H9 (cell line): ENCODE measurements at regions not wholly inside any gene's neighbourhood (a gene's known extent, or its start where the extent isn't known, plus 50 kb on each side); places are given as distances from the start of the nearest gene placed in this dataset.

Source experiments
- DNase-seq: peaks from one replicate; pipeline ENCODE4 v3.0.0-alpha.2; 2017
- H2AFZ ChIP-seq: one replicate; pipeline ENCODE4 v1.6.1; 2013; ENCODE audit warnings: mild to moderate bottlenecking, low read length, control low read depth, moderate library complexity
- H2AK5ac ChIP-seq: 2 replicates; pipeline ENCODE4 v1.6.1; 2013; ENCODE audit warnings: low read length, control low read depth, mixed read lengths; ENCODE audit not compliant: insufficient read length
- H2BK120ac ChIP-seq: one replicate; pipeline ENCODE4 v1.6.1; 2013; ENCODE audit warnings: low read depth, mild to moderate bottlenecking, low read length, control low read depth, inconsistent platforms; ENCODE audit not compliant: poor library complexity, severe bottlenecking
- H2BK12ac ChIP-seq: 2 replicates; pipeline ENCODE4 v1.6.1; 2013; ENCODE audit warnings: low read length, control low read depth, mixed read lengths, low read depth; ENCODE audit not compliant: insufficient read length
- H2BK15ac ChIP-seq: 2 replicates; pipeline ENCODE4 v1.6.1; 2013; ENCODE audit warnings: low read depth, low read length, control low read depth
- H2BK20ac ChIP-seq: one replicate; pipeline ENCODE4 v1.6.1; 2013; ENCODE audit warnings: low read depth, mild to moderate bottlenecking, low read length, control low read depth, inconsistent platforms; ENCODE audit not compliant: poor library complexity, severe bottlenecking
- H2BK5ac ChIP-seq: 2 replicates; pipeline ENCODE4 v1.6.1; 2013; ENCODE audit warnings: low read length, control low read depth, mixed read lengths; ENCODE audit not compliant: insufficient read length
- H3K14ac ChIP-seq: 2 replicates; pipeline ENCODE4 v1.6.1; 2013; ENCODE audit warnings: low read length, control low read depth; ENCODE audit not compliant: insufficient read depth
- H3K18ac ChIP-seq: 2 replicates; pipeline ENCODE4 v1.6.1; 2013; ENCODE audit warnings: low read depth, mild to moderate bottlenecking, mixed read lengths, low read length, control low read depth; ENCODE audit not compliant: insufficient read length
- H3K23ac ChIP-seq: 2 replicates; pipeline ENCODE4 v1.6.1; 2013; ENCODE audit warnings: low read length, control low read depth, mixed read lengths, low read depth; ENCODE audit not compliant: insufficient read length
- H3K23me2 ChIP-seq: 2 replicates; pipeline ENCODE4 v1.6.1; 2013; ENCODE audit warnings: low read depth, mild to moderate bottlenecking, mixed read lengths, low read length, control low read depth; ENCODE audit not compliant: insufficient read length, poor library complexity, severe bottlenecking
- H3K27ac ChIP-seq: 2 replicates; pipeline ENCODE4 v1.5.1; 2013; ENCODE audit warnings: low read length, control low read depth, mixed read lengths, low read depth; ENCODE audit not compliant: insufficient read length
- H3K27me3 ChIP-seq: 2 replicates; pipeline ENCODE4 v1.6.1; 2013; ENCODE audit warnings: low read length, control low read depth, inconsistent platforms; ENCODE audit not compliant: insufficient read depth
- H3K4ac ChIP-seq: 2 replicates; pipeline ENCODE4 v1.6.1; 2013; ENCODE audit warnings: low read depth, mild to moderate bottlenecking, control low read depth, inconsistent platforms, low read length, moderate library complexity
- H3K4me1 ChIP-seq: 2 replicates; pipeline ENCODE4 v1.6.1; 2013; ENCODE audit warnings: low read length, control low read depth, inconsistent platforms; ENCODE audit not compliant: insufficient read depth
- H3K4me2 ChIP-seq: 2 replicates; pipeline ENCODE4 v1.6.1; 2013; ENCODE audit warnings: low read length, control low read depth, mixed read lengths; ENCODE audit not compliant: insufficient read length, insufficient read depth
- H3K56ac ChIP-seq: 2 replicates; pipeline ENCODE4 v1.6.1; 2013; ENCODE audit warnings: low read depth, mild to moderate bottlenecking, mixed read lengths, low read length, control low read depth; ENCODE audit not compliant: insufficient read length
- H3K79me1 ChIP-seq: 2 replicates; pipeline ENCODE4 v1.6.1; 2013; ENCODE audit warnings: low read depth, mild to moderate bottlenecking, moderate library complexity, low read length, control low read depth, inconsistent platforms; ENCODE audit not compliant: insufficient read depth, poor library complexity, severe bottlenecking
- H3K79me2 ChIP-seq: 2 replicates; pipeline ENCODE4 v1.6.1; 2013; ENCODE audit warnings: low read length, control low read depth, inconsistent platforms; ENCODE audit not compliant: insufficient read depth
- H3K9ac ChIP-seq: 2 replicates; pipeline ENCODE4 v1.6.1; 2013; ENCODE audit warnings: low read length, control low read depth, mixed read lengths; ENCODE audit not compliant: insufficient read length; ENCODE audit errors: extremely low read depth
- H3K9me3 ChIP-seq: one replicate; pipeline ENCODE4 v1.6.1; 2013; ENCODE audit warnings: low read depth, low read length, inconsistent platforms; ENCODE audit not compliant: control insufficient read depth
- H3T11ph ChIP-seq: one replicate; pipeline ENCODE4 v1.6.1; 2013; ENCODE audit warnings: mild to moderate bottlenecking, low read length, control low read depth, inconsistent platforms
- H4K20me1 ChIP-seq: one replicate; pipeline ENCODE4 v1.6.1; 2013; ENCODE audit not compliant: control insufficient read depth, insufficient read length, insufficient read depth
- H4K5ac ChIP-seq: 2 replicates; pipeline ENCODE4 v1.6.1; 2013; ENCODE audit warnings: low read depth, mild to moderate bottlenecking, mixed read lengths, low read length, control low read depth; ENCODE audit not compliant: insufficient read length
- H4K8ac ChIP-seq: replicated peaks from 2 replicates; pipeline ENCODE4 v1.6.1; 2013; ENCODE audit warnings: low read length, control low read depth, mixed read lengths, low read depth; ENCODE audit not compliant: insufficient read length
- H4K91ac ChIP-seq: 2 replicates; pipeline ENCODE4 v1.6.1; 2013; ENCODE audit warnings: low read depth, mild to moderate bottlenecking, moderate library complexity, mixed read lengths, low read length, control low read depth; ENCODE audit not compliant: insufficient read length
- H3K27ac Mint-ChIP-seq, 3 experiments: 2 replicates in 2 of 3; 3 replicates in 1 of 3; pipeline ENCODE4 v1.8.0; 2020 to 2021; ENCODE audit warnings: mixed read lengths in 3 of 3, mild to moderate bottlenecking in 1 of 3, moderate library complexity in 1 of 3
- H3K27me3 Mint-ChIP-seq: 2 replicates; pipeline ENCODE4 v1.8.0; 2021; ENCODE audit warnings: low read depth, mild to moderate bottlenecking, moderate library complexity, mixed read lengths
- H3K36me3 Mint-ChIP-seq, 3 experiments: 2 replicates in 2 of 3; 3 replicates in 1 of 3; pipeline ENCODE4 v1.8.0; 2020 to 2021; ENCODE audit warnings: low read depth in 3 of 3, mixed read lengths in 3 of 3; ENCODE audit not compliant: insufficient read depth in 1 of 3
- H3K4me1 Mint-ChIP-seq, 2 experiments: 2 replicates each; pipeline ENCODE4 v1.8.0; 2020; ENCODE audit warnings: mixed read lengths in 2 of 2
- H3K4me3 Mint-ChIP-seq, 2 experiments: 2 replicates in 1 of 2; 3 replicates in 1 of 2; pipeline ENCODE4 v1.8.0; 2020 to 2021; ENCODE audit warnings: mild to moderate bottlenecking in 2 of 2, mixed read lengths in 2 of 2, moderate library complexity in 1 of 2
- H3K9me3 Mint-ChIP-seq, 2 experiments: 2 replicates in 1 of 2; 3 replicates in 1 of 2; pipeline ENCODE4 v1.8.0; 2020; ENCODE audit warnings: mild to moderate bottlenecking in 2 of 2, mixed read lengths in 2 of 2, moderate library complexity in 1 of 2
- WGBS: extraction: QIAGEN DNeasy Blood & Tissue Kit; methylation state at CpG from one replicate; pipeline ENCODE4 v1.1.7; 2013; ENCODE audit warnings: missing lambda C conversion rate, low lambda C conversion rate, mixed read lengths; ENCODE audit not compliant: insufficient read length; ENCODE audit errors: extremely low coverage; 5-methylcytosine and 5-hydroxymethylcytosine counted together
- TF ChIP-seq, protein P1 (sequence below): fragments of 200-600 bp; sonication (generic); conservative IDR thresholded peaks from 3 replicates; pipeline ENCODE4 v1.8.0; 2021; ENCODE audit warnings: antibody characterized with exemption, mild to moderate bottlenecking

DNA sequence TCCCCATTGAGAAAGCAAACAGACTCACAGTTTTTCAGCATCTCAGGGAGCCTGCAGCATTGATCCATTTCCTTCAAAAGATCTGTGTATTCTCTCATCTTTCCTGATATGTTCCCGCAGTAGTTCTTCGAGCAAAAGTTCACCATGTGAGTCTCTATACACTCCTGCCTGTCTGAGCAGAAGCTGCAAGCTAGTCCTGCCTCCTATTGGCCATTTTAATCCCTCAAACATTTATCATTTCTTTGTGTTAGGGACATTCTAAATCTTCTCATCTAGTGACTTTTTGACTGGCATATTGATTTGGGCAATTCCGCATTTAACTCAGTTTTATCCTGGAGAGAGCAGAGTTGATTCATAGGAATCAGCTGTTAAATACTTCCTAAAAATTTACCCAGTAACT lies 660.4 kb upstream of the KLF12 start:
- H3K27ac Mint-ChIP-seq: no peak overlapping the region; a peak in 1 of 7 replicates
- Histone ChIP-seq H3K79me1 (no peaks in the 10 kb centered on the region), H2AK5ac (no peak overlapping the region), H3K79me2 (no peaks in the 10 kb centered on the region), H3K18ac (no peak overlapping the region), H4K20me1 (no peaks in the 10 kb centered on the region), H3K4me1 (no peaks in the 10 kb centered on the region), H3K14ac (no peak overlapping the region), H3K9me3 (no peaks in the 10 kb centered on the region), H2BK15ac (no peak overlapping the region), H2BK12ac (no peak overlapping the region), H3K27me3 (no peaks in the 10 kb centered on the region), H3K23me2 (no peaks in the 10 kb centered on the region), H2BK20ac (no peak overlapping the region), H2AFZ (no peak overlapping the region), H4K5ac (no peak overlapping the region), H4K8ac (no peak overlapping the region), H2BK5ac (no peak overlapping the region), H4K91ac (no peak overlapping the region), H3K4me2 (no peak overlapping the region), H3K23ac (no peak overlapping the region), H3K27ac (no peak overlapping the region), H3K4ac (no peak overlapping the region), H2BK120ac (no peak overlapping the region), H3K56ac (no peak overlapping the region), H3T11ph (no peak overlapping the region), H3K9ac (no peak overlapping the region)
- H3K27me3 Mint-ChIP-seq: peaks cover 2% of the 10 kb centered on the region; the same call in 1 of the 2 replicates
- no peaks in the 10 kb centered on the region for H3K4me1 Mint-ChIP-seq
- TF ChIP-seq, protein P1, sequence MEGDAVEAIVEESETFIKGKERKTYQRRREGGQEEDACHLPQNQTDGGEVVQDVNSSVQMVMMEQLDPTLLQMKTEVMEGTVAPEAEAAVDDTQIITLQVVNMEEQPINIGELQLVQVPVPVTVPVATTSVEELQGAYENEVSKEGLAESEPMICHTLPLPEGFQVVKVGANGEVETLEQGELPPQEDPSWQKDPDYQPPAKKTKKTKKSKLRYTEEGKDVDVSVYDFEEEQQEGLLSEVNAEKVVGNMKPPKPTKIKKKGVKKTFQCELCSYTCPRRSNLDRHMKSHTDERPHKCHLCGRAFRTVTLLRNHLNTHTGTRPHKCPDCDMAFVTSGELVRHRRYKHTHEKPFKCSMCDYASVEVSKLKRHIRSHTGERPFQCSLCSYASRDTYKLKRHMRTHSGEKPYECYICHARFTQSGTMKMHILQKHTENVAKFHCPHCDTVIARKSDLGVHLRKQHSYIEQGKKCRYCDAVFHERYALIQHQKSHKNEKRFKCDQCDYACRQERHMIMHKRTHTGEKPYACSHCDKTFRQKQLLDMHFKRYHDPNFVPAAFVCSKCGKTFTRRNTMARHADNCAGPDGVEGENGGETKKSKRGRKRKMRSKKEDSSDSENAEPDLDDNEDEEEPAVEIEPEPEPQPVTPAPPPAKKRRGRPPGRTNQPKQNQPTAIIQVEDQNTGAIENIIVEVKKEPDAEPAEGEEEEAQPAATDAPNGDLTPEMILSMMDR: peak; percentile 35; the same call in 2 of the 3 replicates
- no peaks in the 10 kb centered on the region; a peak in 3 of 7 replicates for H3K36me3 Mint-ChIP-seq
- WGBS: no CpG with 5 or more reads among the region's 3 CpGs
- DNase-seq: no peak
- H3K4me3 Mint-ChIP-seq: no peak overlapping the region
- no peaks in the 10 kb centered on the region; a peak in 1 of 5 replicates for H3K9me3 Mint-ChIP-seq
